ENCODE measurements at regions not wholly inside any gene's neighbourhood (a gene's known extent, or its start where the extent isn't known, plus 50 kb on each side); places are given as distances from the start of the nearest gene placed in this dataset.

DNA sequence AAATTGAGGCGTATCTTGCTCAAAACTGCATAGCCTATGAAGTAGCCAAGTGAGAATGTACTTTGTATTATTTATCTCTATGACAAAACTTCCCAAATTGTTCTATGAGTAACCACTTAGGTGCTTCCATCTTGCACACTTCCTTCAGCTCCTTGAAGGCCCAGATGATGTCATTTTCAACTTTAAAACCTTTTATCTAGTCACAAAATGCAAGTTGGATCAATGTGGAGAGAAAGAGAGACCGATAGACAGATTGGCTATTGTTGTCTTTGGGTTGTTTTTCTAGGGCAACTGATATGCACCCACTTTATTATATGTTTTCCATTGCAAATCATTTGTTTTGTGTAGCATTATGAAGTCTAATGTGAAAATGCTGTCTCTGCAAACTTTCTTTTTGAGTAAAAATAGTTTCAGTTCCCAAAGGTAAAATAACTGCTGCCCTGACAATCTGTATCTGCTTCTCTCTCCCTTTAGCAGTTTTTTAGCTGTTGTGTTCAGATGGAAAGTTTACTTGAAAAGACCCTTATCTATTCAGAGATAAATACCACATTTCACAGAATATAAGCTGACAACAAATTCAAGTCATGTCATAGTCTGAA lies 73.7 kb upstream of the CITED2 start:
- TF ChIP-seq, protein P1, sequence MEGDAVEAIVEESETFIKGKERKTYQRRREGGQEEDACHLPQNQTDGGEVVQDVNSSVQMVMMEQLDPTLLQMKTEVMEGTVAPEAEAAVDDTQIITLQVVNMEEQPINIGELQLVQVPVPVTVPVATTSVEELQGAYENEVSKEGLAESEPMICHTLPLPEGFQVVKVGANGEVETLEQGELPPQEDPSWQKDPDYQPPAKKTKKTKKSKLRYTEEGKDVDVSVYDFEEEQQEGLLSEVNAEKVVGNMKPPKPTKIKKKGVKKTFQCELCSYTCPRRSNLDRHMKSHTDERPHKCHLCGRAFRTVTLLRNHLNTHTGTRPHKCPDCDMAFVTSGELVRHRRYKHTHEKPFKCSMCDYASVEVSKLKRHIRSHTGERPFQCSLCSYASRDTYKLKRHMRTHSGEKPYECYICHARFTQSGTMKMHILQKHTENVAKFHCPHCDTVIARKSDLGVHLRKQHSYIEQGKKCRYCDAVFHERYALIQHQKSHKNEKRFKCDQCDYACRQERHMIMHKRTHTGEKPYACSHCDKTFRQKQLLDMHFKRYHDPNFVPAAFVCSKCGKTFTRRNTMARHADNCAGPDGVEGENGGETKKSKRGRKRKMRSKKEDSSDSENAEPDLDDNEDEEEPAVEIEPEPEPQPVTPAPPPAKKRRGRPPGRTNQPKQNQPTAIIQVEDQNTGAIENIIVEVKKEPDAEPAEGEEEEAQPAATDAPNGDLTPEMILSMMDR (conservative IDR thresholded peaks at IDR 0.05 in 1 of 2, IDR thresholded peaks at IDR 0.05 in 1 of 2; ENCODE audit: extremely low read depth in 1 of 2, insufficient read depth in 1 of 2, low read depth in 1 of 2, low read length in 2 of 2) = no peak
- no peak for TF ChIP-seq EZH2 (IDR thresholded peaks at IDR 0.05; ENCODE audit: borderline replicate concordance, low read length)

Data from mammary epithelial cell (primary cell).